ENCODE measurements at regions not wholly inside any gene's neighbourhood (a gene's known extent, or its start where the extent isn't known, plus 50 kb on each side); places are given as distances from the start of the nearest gene placed in this dataset.

DNA sequence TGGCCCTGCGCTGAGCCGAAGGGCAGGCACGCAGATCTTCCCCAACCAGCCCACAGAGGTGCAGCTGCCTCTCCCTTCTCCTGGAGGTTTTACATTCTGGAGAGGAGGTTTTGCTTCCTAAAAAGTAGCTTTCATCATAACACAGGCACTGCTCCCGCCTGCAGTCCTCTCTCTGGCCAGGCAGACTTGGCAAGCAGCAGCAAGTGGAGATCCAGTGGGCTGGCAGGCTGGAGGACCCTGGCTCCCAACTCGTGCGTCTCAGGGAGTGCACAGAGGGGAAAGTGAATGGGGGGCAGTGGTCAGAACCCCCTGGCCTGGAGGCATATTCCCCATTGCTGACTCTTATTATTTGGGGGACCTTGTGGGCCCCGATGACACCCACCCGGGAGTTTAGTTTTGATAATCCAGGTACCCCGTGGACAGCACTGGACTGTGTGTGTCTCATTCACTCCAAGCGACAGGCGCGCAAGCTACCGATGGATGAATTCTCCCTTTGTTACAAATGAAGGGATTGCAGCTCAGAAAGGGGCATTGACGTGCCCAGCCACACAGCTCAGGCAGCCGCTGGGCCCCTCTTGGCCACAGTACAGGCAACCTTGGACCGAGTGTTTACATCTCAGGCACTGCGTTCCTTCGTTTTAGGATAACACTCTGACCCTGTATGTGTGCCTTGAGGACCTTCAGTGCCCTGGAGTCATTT is 1223.9 kb downstream of the BRD1 start (continued):
- TF ChIP-seq, protein P1, sequence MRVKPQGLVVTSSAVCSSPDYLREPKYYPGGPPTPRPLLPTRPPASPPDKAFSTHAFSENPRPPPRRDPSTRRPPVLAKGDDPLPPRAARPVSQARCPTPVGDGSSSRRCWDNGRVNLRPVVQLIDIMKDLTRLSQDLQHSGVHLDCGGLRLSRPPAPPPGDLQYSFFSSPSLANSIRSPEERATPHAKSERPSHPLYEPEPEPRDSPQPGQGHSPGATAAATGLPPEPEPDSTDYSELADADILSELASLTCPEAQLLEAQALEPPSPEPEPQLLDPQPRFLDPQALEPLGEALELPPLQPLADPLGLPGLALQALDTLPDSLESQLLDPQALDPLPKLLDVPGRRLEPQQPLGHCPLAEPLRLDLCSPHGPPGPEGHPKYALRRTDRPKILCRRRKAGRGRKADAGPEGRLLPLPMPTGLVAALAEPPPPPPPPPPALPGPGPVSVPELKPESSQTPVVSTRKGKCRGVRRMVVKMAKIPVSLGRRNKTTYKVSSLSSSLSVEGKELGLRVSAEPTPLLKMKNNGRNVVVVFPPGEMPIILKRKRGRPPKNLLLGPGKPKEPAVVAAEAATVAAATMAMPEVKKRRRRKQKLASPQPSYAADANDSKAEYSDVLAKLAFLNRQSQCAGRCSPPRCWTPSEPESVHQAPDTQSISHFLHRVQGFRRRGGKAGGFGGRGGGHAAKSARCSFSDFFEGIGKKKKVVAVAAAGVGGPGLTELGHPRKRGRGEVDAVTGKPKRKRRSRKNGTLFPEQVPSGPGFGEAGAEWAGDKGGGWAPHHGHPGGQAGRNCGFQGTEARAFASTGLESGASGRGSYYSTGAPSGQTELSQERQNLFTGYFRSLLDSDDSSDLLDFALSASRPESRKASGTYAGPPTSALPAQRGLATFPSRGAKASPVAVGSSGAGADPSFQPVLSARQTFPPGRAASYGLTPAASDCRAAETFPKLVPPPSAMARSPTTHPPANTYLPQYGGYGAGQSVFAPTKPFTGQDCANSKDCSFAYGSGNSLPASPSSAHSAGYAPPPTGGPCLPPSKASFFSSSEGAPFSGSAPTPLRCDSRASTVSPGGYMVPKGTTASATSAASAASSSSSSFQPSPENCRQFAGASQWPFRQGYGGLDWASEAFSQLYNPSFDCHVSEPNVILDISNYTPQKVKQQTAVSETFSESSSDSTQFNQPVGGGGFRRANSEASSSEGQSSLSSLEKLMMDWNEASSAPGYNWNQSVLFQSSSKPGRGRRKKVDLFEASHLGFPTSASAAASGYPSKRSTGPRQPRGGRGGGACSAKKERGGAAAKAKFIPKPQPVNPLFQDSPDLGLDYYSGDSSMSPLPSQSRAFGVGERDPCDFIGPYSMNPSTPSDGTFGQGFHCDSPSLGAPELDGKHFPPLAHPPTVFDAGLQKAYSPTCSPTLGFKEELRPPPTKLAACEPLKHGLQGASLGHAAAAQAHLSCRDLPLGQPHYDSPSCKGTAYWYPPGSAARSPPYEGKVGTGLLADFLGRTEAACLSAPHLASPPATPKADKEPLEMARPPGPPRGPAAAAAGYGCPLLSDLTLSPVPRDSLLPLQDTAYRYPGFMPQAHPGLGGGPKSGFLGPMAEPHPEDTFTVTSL (CRISPR knock-in tag; IDR thresholded peaks at IDR 0.05; ENCODE audit: borderline replicate concordance): no peak
- TF ChIP-seq, protein P2, sequence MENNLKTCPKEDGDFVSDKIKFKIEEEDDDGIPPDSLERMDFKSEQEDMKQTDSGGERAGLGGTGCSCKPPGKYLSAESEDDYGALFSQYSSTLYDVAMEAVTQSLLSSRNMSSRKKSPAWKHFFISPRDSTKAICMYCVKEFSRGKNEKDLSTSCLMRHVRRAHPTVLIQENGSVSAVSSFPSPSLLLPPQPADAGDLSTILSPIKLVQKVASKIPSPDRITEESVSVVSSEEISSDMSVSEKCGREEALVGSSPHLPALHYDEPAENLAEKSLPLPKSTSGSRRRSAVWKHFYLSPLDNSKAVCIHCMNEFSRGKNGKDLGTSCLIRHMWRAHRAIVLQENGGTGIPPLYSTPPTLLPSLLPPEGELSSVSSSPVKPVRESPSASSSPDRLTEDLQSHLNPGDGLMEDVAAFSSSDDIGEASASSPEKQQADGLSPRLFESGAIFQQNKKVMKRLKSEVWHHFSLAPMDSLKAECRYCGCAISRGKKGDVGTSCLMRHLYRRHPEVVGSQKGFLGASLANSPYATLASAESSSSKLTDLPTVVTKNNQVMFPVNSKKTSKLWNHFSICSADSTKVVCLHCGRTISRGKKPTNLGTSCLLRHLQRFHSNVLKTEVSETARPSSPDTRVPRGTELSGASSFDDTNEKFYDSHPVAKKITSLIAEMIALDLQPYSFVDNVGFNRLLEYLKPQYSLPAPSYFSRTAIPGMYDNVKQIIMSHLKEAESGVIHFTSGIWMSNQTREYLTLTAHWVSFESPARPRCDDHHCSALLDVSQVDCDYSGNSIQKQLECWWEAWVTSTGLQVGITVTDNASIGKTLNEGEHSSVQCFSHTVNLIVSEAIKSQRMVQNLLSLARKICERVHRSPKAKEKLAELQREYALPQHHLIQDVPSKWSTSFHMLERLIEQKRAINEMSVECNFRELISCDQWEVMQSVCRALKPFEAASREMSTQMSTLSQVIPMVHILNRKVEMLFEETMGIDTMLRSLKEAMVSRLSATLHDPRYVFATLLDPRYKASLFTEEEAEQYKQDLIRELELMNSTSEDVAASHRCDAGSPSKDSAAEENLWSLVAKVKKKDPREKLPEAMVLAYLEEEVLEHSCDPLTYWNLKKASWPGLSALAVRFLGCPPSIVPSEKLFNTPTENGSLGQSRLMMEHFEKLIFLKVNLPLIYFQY (CRISPR knock-in tag; IDR thresholded peaks at IDR 0.05; ENCODE audit: borderline replicate concordance): no peak
- TF ChIP-seq STAT5B (CRISPR knock-in tag; IDR thresholded peaks at IDR 0.05): no peak

Measured in HepG2 (cell line).